Gastroesophageal sphincter (tissue), 4 donors: ENCODE measurements at regions not wholly inside any gene's neighbourhood (a gene's known extent, or its start where the extent isn't known, plus 50 kb on each side); places are given as distances from the start of the nearest gene placed in this dataset.

ENCODE experiments used
- ATAC-seq: fragments of 150-250 bp; one replicate; pipeline ENCODE4 v1.9.1; 2016; ENCODE audit warnings: mild to moderate bottlenecking, moderate library complexity
- H3K27ac ChIP-seq, 4 donors: fragments of 200-600 bp; sonication (generic) in 3 of 4; 1 replicate in 3 of 4; 2 replicates in 1 of 4; pipeline ENCODE4 v1.5.1; 2016 to 2019
- H3K27me3 ChIP-seq: fragments of 200-600 bp; sonication (generic); one replicate; pipeline ENCODE4 v1.5.1; 2019
- H3K36me3 ChIP-seq, 2 donors: fragments of 200-600 bp; sonication (generic); one replicate each; pipeline ENCODE4 v1.5.1; 2019; ENCODE audit warnings: control low read depth in 1 of 2
- H3K4me1 ChIP-seq, 3 donors: fragments of 200-600 bp; sonication (generic); 1 replicate in 2 of 3; 2 replicates in 1 of 3; pipeline ENCODE4 v1.5.1; 2016 to 2019; ENCODE audit warnings: control low read depth in 2 of 3
- H3K4me3 ChIP-seq, 2 donors: fragments of 200-600 bp; sonication (generic); one replicate each; pipeline ENCODE4 v1.5.1; 2019; ENCODE audit warnings: mild to moderate bottlenecking in 1 of 2, moderate library complexity in 1 of 2
- H3K9me3 ChIP-seq, 3 donors: fragments of 200-600 bp; sonication (generic); one replicate each; pipeline ENCODE4 v1.5.1; 2017 to 2019; ENCODE audit warnings: control low read depth in 2 of 3
- EP300 ChIP-seq: sonication (generic); formaldehyde crosslinking; IDR thresholded peaks from one replicate; pipeline ENCODE4 v1.6.1; 2017; ENCODE audit warnings: antibody characterized with exemption, mild to moderate bottlenecking
- POLR2A ChIP-seq, 2 donors: fragments of 450-650 bp; IDR thresholded peaks; one replicate each; pipeline ENCODE4 v1.6.1; 2017; ENCODE audit warnings: antibody characterized with exemption in 2 of 2, mild to moderate bottlenecking in 2 of 2, moderate library complexity in 1 of 2
- POLR2AphosphoS5 ChIP-seq: sonication (generic); formaldehyde crosslinking; IDR thresholded peaks from one replicate; pipeline ENCODE4 v1.6.1; 2017; ENCODE audit warnings: antibody characterized with exemption
- WGBS, 2 donors: methylation state at CpG; one replicate each; pipeline ENCODE4 v1.1.5; 2018; ENCODE audit warnings: low coverage in 1 of 2; 5-methylcytosine and 5-hydroxymethylcytosine counted together
- TF ChIP-seq, protein P1 (sequence below), 4 experiments: fragments of 200-600 bp in 2 of 4; fragments of 450-650 bp in 2 of 4; sonication (generic) in 1 of 4; IDR thresholded peaks; one replicate each; pipeline ENCODE4 v1.5.1; 2017 to 2019; ENCODE audit warnings: antibody characterized with exemption in 4 of 4, mild to moderate bottlenecking in 2 of 4, moderate library complexity in 2 of 4

GRCh38 chr17:59464246-59464645 is 101.2 kb upstream of the DHX40 start:
- WGBS, 2 donors: 92 to 93% methylated on average over 2 to 3 of the region's 5 CpGs
- H3K36me3 ChIP-seq: no peaks in the 10 kb centered on the region
- no peak for ATAC-seq

GRCh38 chr17:59465949-59466307 is 99.5 kb upstream of the DHX40 start:
- TF ChIP-seq POLR2AphosphoS5 (no peak), POLR2A (IDR thresholded peaks at IDR 0.05) (no peak), EP300 (no peak)
- TF ChIP-seq, protein P1, sequence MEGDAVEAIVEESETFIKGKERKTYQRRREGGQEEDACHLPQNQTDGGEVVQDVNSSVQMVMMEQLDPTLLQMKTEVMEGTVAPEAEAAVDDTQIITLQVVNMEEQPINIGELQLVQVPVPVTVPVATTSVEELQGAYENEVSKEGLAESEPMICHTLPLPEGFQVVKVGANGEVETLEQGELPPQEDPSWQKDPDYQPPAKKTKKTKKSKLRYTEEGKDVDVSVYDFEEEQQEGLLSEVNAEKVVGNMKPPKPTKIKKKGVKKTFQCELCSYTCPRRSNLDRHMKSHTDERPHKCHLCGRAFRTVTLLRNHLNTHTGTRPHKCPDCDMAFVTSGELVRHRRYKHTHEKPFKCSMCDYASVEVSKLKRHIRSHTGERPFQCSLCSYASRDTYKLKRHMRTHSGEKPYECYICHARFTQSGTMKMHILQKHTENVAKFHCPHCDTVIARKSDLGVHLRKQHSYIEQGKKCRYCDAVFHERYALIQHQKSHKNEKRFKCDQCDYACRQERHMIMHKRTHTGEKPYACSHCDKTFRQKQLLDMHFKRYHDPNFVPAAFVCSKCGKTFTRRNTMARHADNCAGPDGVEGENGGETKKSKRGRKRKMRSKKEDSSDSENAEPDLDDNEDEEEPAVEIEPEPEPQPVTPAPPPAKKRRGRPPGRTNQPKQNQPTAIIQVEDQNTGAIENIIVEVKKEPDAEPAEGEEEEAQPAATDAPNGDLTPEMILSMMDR (IDR thresholded peaks at IDR 0.05): no peak

More at GRCh38 chr17:59464246-59464645, 101.2 kb upstream of the DHX40 start:
- H3K4me3 ChIP-seq: no peak overlapping the region
- H3K27me3 ChIP-seq: no peaks in the 10 kb centered on the region
- no peak overlapping the region for H3K27ac ChIP-seq
- no peak for TF ChIP-seq POLR2AphosphoS5
- no peak for TF ChIP-seq EP300
- no peak for TF ChIP-seq POLR2A (IDR thresholded peaks at IDR 0.05)
- TF ChIP-seq, protein P1 (IDR thresholded peaks at IDR 0.05): no peak
- H3K9me3 ChIP-seq: no peaks in the 10 kb centered on the region
- H3K4me1 ChIP-seq: no peaks in the 10 kb centered on the region

DNA sequence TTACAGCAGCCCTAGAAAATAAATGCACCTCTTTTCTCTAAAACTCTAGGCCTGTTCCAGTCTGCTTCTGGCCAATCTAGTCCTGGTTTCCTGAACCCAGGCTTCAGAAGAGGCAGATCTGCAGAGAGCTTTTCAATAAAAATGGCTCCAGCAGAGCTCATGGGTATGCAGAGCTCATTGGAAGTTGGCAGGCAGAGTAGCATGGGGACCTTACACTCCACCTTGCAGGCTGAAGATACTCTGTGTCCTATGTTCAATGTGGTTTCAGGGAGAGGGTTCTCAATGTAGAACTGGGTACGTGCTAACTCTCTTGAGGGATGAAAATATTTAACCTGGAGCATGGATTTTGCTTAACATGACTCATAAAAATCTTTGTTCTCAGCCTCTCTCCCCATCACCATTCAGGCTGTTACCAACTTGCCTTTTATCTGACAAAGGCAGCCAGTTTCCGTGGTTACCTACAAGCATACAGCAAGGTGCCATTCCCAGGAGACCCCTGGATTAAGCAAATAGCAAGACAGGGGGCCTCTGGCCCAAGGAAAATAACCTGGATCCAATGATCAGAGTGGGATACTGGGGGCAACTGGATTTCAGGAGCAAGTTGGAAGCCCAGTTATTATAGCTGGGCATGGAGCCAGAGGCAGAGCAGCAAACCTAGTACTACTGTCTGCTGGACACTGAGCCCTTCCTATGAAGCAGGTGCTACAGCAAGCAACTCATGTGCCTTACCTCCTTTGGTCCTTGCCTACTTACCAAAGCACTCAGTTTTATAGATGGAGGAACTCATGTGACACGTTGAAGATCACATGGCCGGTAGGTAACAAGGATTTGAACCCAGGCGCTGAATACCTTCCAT is 98.2 kb upstream of the DHX40 start:
- Histone ChIP-seq H3K4me1 (no peaks in the 10 kb centered on the region), H3K4me3 (no peak overlapping the region), H3K36me3 (no peaks in the 10 kb centered on the region), H3K9me3 (no peaks in the 10 kb centered on the region), H3K27me3 (no peaks in the 10 kb centered on the region), H3K27ac (no peak overlapping the region)
- no peak for ATAC-seq
- WGBS, 2 donors: 96% methylated on average over 4 of the region's 5 CpGs; no CpG with 5 or more reads in 1 of the 2 donors
- TF ChIP-seq POLR2AphosphoS5: no peak
- TF ChIP-seq, protein P1 (IDR thresholded peaks at IDR 0.05): no peak
- TF ChIP-seq EP300: no peak
- no peak for TF ChIP-seq POLR2A (IDR thresholded peaks at IDR 0.05)

More at GRCh38 chr17:59465949-59466307, 99.5 kb upstream of the DHX40 start:
- ATAC-seq: no peak
- H3K4me3 ChIP-seq: no peak overlapping the region
- 92 to 96% methylated on average over 3 to 6 of the region's 6 CpGs for WGBS, 2 donors
- no peaks in the 10 kb centered on the region for H3K9me3 ChIP-seq
- no peaks in the 10 kb centered on the region for H3K4me1 ChIP-seq
- no peak overlapping the region for H3K27ac ChIP-seq
- H3K27me3 ChIP-seq: no peaks in the 10 kb centered on the region
- no peaks in the 10 kb centered on the region for H3K36me3 ChIP-seq

DNA sequence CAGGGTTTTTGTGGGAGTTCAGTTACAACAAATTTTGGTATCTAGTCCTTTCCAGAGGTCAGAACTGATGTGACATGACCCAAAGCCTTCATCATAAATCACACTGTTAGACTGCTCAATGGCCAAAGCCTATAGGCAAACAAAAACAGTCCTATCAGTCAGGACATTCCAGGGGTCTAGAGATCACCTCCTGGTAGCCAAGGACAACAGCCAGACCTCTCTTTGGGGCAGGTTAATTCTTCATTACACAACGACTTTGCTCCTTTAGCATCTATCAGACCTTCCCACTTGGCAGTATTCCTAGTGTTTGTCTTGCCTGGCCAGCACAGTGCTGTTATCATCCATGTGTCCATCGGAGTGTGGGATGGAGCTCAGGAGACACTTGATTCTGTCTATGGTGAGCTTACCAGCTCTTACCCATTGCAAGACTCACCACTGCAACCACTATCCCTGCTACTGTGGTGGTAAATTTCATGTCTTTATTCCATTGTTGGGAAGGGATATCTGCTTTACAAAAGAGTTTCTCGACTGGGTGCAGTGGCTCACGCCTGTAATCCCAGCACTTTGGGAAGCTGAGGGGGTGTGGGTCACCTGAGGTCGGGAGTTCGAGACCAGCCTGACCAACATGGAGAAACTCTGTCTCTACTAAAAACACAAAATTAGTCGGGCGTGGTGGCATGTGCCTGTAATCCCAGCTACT is 95.5 kb upstream of the DHX40 start:
- Histone ChIP-seq H3K9me3 (no peaks in the 10 kb centered on the region), H3K4me3 (no peak overlapping the region), H3K36me3 (no peaks in the 10 kb centered on the region), H3K27me3 (no peaks in the 10 kb centered on the region), H3K4me1 (no peaks in the 10 kb centered on the region), H3K27ac (no peak overlapping the region)
- 77 to 80% methylated on average over 5 to 7 of the region's 8 CpGs for WGBS, 2 donors
- no peak for ATAC-seq
- no peak for TF ChIP-seq POLR2A (IDR thresholded peaks at IDR 0.05)

DNA sequence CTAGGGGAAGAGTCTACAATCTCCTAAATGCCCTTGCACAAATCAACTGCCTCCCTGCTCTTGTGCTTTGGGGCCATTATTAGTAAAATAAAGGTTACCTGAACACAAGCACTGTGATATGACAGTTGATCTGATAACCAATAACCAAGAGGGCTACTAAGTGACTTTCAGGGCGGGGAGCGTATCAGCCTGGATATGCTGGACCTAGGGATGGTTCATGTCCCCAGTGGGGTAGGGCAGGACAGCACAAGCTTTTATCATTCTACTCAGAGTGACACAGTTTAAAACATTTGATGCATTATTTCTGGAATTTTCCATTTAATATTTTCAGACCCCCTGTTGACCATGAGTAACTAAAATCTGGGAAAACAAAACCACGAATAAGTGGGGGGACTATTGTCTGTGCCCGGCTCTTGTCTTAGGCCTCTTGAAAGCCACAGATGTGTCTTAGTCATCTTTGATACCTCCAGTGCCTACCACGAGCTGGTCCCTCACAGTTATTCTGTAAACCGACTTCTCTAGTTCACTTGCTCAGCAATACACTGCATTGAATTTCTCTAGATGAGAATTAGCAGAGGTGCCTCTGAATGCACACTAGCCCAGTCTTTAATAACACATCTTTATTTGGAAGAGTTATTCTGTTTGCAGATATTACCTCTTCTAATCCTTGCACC is 94.6 kb upstream of the DHX40 start:
- Histone ChIP-seq H3K9me3 (no peaks in the 10 kb centered on the region), H3K27ac (no peak overlapping the region), H3K4me1 (no peaks in the 10 kb centered on the region), H3K27me3 (no peaks in the 10 kb centered on the region), H3K36me3 (no peaks in the 10 kb centered on the region), H3K4me3 (no peak overlapping the region)
- WGBS, 2 donors: 87 to 89% methylated on average over 6 of the region's 6 CpGs
- no peak for TF ChIP-seq EP300
- TF ChIP-seq POLR2AphosphoS5: no peak
- ATAC-seq: no peak
